ENCODE measurements at regions not wholly inside any gene's neighbourhood (a gene's known extent, or its start where the extent isn't known, plus 50 kb on each side); places are given as distances from the start of the nearest gene placed in this dataset.
A peak's percentile ranks its signal among the peaks of the same experiment; 100 is the strongest.
"Not testable (repeated sequence)": the region's sequence is repeated elsewhere in the genome, so short reads cannot be mapped to it uniquely, and the experiment has no call there.

DNA sequence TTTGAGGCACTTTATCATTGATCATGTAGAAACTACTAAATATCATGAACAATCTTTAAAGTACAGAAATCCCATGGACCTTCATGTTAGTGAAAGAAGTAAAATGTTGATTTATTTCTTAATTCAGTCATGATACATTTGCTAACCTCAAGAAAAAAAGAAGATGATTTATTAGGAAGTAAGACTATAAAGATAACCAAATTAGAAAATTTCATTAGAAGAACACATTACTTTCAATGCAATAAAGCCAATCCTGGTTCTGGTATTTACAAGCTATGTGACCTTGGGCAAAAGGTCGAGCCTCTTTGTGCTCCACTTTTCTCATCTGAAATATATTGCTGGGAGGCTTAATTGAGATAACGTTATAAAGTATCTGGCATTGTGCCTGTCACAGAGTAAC is 365.0 kb downstream of the KIF20B start:
- H3K4me3 ChIP-seq (ENCODE audit: low read depth, low read length), result no peak overlapping the region
- TF ChIP-seq, protein P1, sequence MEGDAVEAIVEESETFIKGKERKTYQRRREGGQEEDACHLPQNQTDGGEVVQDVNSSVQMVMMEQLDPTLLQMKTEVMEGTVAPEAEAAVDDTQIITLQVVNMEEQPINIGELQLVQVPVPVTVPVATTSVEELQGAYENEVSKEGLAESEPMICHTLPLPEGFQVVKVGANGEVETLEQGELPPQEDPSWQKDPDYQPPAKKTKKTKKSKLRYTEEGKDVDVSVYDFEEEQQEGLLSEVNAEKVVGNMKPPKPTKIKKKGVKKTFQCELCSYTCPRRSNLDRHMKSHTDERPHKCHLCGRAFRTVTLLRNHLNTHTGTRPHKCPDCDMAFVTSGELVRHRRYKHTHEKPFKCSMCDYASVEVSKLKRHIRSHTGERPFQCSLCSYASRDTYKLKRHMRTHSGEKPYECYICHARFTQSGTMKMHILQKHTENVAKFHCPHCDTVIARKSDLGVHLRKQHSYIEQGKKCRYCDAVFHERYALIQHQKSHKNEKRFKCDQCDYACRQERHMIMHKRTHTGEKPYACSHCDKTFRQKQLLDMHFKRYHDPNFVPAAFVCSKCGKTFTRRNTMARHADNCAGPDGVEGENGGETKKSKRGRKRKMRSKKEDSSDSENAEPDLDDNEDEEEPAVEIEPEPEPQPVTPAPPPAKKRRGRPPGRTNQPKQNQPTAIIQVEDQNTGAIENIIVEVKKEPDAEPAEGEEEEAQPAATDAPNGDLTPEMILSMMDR (IDR thresholded peaks at IDR 0.05; ENCODE audit: borderline replicate concordance, insufficient read depth, low read depth, low read length), result no peak

DNA sequence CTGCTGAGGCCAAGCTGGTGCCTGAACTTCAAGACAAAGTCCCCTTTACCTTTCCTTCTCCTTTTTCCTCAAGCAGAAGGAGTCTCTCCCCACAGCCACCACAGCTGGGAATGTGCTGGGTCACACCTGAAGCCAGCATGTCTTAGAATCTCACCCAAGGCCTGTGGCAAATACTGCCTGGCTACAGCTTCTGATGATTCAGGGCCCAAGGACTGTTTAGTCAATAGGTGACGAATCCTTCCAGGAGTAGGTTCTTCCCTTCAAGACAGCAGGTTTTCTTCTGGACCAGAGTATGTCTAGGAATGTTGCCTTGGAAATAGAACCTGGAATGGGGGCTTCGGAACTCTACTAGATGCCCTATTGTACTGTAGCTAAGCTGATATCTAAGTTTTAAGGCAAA is 374.6 kb downstream of the KIF20B start:
- TF ChIP-seq, protein P1 (IDR thresholded peaks at IDR 0.05; ENCODE audit: borderline replicate concordance, insufficient read depth, low read depth, low read length), result no peak
- H3K4me3 ChIP-seq (ENCODE audit: low read depth, low read length), result no peak overlapping the region

DNA sequence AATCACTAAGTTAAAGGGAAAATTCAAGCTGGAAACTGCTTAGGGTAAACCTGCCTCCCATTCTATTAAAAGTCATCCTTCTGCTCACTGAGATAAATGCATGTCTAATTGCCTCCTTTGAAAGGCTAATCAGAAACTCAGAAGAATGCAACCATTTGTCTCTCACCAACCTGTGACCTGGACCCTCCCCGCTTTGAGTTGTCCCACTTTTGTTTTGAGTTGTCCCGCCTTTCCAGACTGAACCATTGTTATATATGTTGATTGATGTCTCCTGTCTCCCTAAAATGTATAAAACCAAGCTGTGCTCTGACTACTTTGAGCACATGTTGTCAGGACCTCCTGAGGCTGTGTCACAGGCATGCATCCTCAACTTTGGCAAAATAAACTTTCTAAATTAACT is 378.4 kb downstream of the KIF20B start:
- TF ChIP-seq, protein P1 (IDR thresholded peaks at IDR 0.05; ENCODE audit: borderline replicate concordance, insufficient read depth, low read depth, low read length), result no peak
- H3K4me3 ChIP-seq (ENCODE audit: low read depth, low read length), result no peak overlapping the region

- H3K4me3 ChIP-seq (ENCODE audit: low read depth, low read length), result not testable (repeated sequence)
Measured at GRCh38 chr10:90086606-90087190, 385.3 kb downstream of the KIF20B start.

DNA sequence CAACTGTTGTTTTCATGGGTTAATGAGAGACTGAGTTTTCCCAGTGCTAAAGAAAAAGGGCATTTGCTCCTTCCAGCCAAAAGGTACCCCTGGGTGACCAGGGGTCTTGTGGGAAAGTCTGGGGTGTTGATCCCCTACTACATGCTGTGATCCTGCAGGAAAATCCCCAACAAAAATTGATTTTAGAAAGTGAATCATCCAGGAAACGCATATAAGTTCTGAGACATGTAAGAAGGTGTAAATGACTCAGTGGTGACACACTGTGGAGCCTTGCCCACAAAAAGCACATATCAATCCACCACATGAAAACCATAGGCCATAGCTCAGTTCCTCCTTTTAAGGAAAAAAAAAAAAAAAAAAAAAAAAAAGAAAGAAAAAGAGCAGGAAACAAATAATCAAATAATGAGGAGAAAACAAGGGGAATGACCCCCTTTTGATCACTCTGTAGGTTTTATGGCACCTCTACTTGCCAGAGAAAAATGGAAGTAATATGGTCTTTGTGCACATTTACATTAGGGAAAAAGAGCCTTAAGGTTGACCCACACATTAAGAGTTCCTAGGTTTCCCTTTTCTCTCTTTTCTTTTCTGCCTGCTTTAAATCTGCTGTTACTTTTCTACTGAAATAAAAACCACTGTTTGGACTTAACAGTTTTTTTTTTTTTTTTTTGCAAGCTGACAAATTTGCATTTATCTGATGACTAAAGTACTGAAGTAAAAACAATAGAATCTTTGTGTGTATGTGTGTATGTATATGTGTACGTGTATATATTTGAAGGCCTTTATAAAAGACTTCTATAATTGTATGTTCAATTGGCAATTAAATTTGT is 386.0 kb downstream of the KIF20B start:
- TF ChIP-seq, protein P1 (IDR thresholded peaks at IDR 0.05; ENCODE audit: borderline replicate concordance, insufficient read depth, low read depth, low read length), result 0 out of 2 replicates have a peak, but pooled peaks have one; percentile 15
- H3K4me3 ChIP-seq (ENCODE audit: low read depth, low read length), result no peak overlapping the region

GRCh38 chr10:90088024-90088317 is 386.6 kb downstream of the KIF20B start:
- TF ChIP-seq, protein P1 (IDR thresholded peaks at IDR 0.05; ENCODE audit: borderline replicate concordance, insufficient read depth, low read depth, low read length), result no peak
- H3K4me3 ChIP-seq (ENCODE audit: low read depth, low read length), result no peak overlapping the region

- TF ChIP-seq, protein P1 (IDR thresholded peaks at IDR 0.05; ENCODE audit: borderline replicate concordance, insufficient read depth, low read depth, low read length), result no peak
- no peak overlapping the region for H3K4me3 ChIP-seq (ENCODE audit: low read depth, low read length)
Measured at GRCh38 chr10:90089719-90090118, 388.3 kb downstream of the KIF20B start.
